DND-41 (cell line): ENCODE measurements at regions not wholly inside any gene's neighbourhood (a gene's known extent, or its start where the extent isn't known, plus 50 kb on each side); places are given as distances from the start of the nearest gene placed in this dataset.

Source experiments
- EZH2 ChIP-seq: IDR thresholded peaks from 3 replicates; pipeline ENCODE4 v1.6.1; 2012; ENCODE audit warnings: borderline replicate concordance, low read depth, mild to moderate bottlenecking, moderate library complexity, low read length, inconsistent platforms; ENCODE audit not compliant: severe bottlenecking
- TF ChIP-seq, protein P1 (sequence below): IDR thresholded peaks from 2 replicates; pipeline ENCODE4 v1.5.1; 2012; ENCODE audit warnings: borderline replicate concordance, low read length, moderate library complexity, mild to moderate bottlenecking; ENCODE audit not compliant: poor library complexity, severe bottlenecking; ENCODE audit errors: extremely low read depth

- TF ChIP-seq, protein P1, sequence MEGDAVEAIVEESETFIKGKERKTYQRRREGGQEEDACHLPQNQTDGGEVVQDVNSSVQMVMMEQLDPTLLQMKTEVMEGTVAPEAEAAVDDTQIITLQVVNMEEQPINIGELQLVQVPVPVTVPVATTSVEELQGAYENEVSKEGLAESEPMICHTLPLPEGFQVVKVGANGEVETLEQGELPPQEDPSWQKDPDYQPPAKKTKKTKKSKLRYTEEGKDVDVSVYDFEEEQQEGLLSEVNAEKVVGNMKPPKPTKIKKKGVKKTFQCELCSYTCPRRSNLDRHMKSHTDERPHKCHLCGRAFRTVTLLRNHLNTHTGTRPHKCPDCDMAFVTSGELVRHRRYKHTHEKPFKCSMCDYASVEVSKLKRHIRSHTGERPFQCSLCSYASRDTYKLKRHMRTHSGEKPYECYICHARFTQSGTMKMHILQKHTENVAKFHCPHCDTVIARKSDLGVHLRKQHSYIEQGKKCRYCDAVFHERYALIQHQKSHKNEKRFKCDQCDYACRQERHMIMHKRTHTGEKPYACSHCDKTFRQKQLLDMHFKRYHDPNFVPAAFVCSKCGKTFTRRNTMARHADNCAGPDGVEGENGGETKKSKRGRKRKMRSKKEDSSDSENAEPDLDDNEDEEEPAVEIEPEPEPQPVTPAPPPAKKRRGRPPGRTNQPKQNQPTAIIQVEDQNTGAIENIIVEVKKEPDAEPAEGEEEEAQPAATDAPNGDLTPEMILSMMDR, result no peak
- TF ChIP-seq EZH2, result no peak
These were observed 72.1 kb downstream of the FOXA2 start for GRCh38 chr20:22511943-22512910.
